ENCODE measurements at regions not wholly inside any gene's neighbourhood (a gene's known extent, or its start where the extent isn't known, plus 50 kb on each side); places are given as distances from the start of the nearest gene placed in this dataset.

GRCh38 chr16:87100306-87101058, 216.7 kb downstream of the C16orf95 start:
- H3K36me3 Mint-ChIP-seq (ENCODE audit: low read depth) = no peaks in the 10 kb centered on the region
- no peak overlapping the region for H3K4me3 Mint-ChIP-seq
- H3K27ac Mint-ChIP-seq = no peak overlapping the region
- no peaks in the 10 kb centered on the region for H3K4me1 Mint-ChIP-seq
- peaks cover 6% of the 10 kb centered on the region for H3K9me3 Mint-ChIP-seq
- CTCF ChIA-PET = no interaction called here
- POLR2A ChIA-PET = no interaction called here
- TF ChIP-seq CTCF (IDR thresholded peaks at IDR 0.05) = no peak
- ATAC-seq (ENCODE audit: low read depth) (no peak), DNase-seq (no peak)
- intact Hi-C loops (cut with micrococcal nuclease) = no loop called here
- peaks cover 8% of the 10 kb centered on the region for H3K27me3 Mint-ChIP-seq

DNA sequence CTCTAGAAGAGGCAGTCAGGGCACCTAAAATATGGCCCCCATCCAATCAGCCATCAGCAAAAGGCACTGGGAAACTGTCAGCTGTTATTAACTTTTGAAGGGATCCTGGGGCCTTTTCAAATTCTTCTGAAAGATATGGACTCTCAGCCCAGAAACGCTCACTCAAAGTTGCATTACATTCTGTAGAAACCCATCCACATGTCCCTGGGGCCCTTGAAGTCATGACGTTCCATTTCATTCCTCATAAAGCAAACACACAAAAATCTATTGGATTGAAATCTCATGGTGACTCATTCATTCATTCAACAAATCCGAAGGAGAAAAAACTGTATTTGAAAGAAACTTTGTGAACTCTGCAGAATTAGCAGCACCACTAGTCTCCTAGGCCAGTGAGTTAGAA, 215.3 kb downstream of the C16orf95 start:
- no peak for TF ChIP-seq CTCF (IDR thresholded peaks at IDR 0.05)
- ATAC-seq (ENCODE audit: low read depth) (no peak), DNase-seq (no peak)
- ChIA-PET CTCF (no interaction called here), POLR2A (no interaction called here)
- H3K9me3 Mint-ChIP-seq = peaks cover 6% of the 10 kb centered on the region
- H3K4me3 Mint-ChIP-seq = no peak overlapping the region
- no peaks in the 10 kb centered on the region for H3K36me3 Mint-ChIP-seq (ENCODE audit: low read depth)
- H3K27ac Mint-ChIP-seq = no peak overlapping the region
- peaks cover 2% of the 10 kb centered on the region for H3K27me3 Mint-ChIP-seq
- intact Hi-C loops (cut with micrococcal nuclease) = no loop called here
- no peaks in the 10 kb centered on the region for H3K4me1 Mint-ChIP-seq

GRCh38 chr16:87107201-87107600, 210.0 kb downstream of the C16orf95 start:
- ATAC-seq (ENCODE audit: low read depth) (no peak), DNase-seq (no peak)
- no peak for TF ChIP-seq CTCF (IDR thresholded peaks at IDR 0.05)
- intact Hi-C loops (cut with micrococcal nuclease) = no loop called here
- Mint-ChIP-seq H3K4me3 (no peak overlapping the region), H3K27me3 (peaks cover 3% of the 10 kb centered on the region), H3K27ac (no peak overlapping the region), H3K4me1 (no peaks in the 10 kb centered on the region), H3K36me3 (ENCODE audit: low read depth) (no peaks in the 10 kb centered on the region), H3K9me3 (peaks cover 6% of the 10 kb centered on the region)
- POLR2A ChIA-PET = no interaction called here
- CTCF ChIA-PET = no interaction called here

GRCh38 chr16:87108278-87108677, 208.9 kb downstream of the C16orf95 start:
- Mint-ChIP-seq H3K27ac (no peak overlapping the region), H3K4me1 (no peaks in the 10 kb centered on the region), H3K9me3 (peaks cover 6% of the 10 kb centered on the region), H3K36me3 (ENCODE audit: low read depth) (no peaks in the 10 kb centered on the region), H3K27me3 (peaks cover 3% of the 10 kb centered on the region), H3K4me3 (no peak overlapping the region)
- no peak for TF ChIP-seq CTCF (IDR thresholded peaks at IDR 0.05)
- no peak for DNase-seq
- ChIA-PET POLR2A (no interaction called here), CTCF (no interaction called here)
- intact Hi-C loops (cut with micrococcal nuclease) = no loop called here
- ATAC-seq (ENCODE audit: low read depth) = no peak

DNA sequence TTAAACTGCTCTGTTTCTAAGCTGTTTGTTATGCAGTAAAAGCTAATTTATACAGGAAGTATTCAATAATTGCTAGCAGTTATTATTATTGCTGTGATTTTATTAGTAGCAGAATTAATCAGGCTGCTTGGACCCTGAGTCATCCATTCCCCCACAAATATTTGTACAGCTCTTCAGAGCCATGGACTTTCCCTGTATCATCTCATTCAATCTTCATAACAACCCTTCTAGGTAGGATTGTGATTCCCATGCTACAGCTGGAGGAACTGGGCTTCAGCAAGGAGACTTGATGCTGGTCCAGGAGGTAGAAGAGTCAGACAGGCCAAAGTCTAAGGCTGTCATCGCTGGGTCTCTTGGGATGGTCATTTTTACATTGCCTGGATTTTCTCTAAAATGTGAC, 208.3 kb downstream of the C16orf95 start:
- intact Hi-C loops (cut with micrococcal nuclease) = no loop called here
- H3K9me3 Mint-ChIP-seq = peaks cover 2% of the 10 kb centered on the region
- ChIA-PET POLR2A (no interaction called here), CTCF (no interaction called here)
- no peak for TF ChIP-seq CTCF (IDR thresholded peaks at IDR 0.05)
- DNase-seq = no peak
- no peak for ATAC-seq (ENCODE audit: low read depth)
- H3K4me3 Mint-ChIP-seq = no peak overlapping the region
- peaks cover 3% of the 10 kb centered on the region for H3K27me3 Mint-ChIP-seq
- no peaks in the 10 kb centered on the region for H3K4me1 Mint-ChIP-seq
- H3K27ac Mint-ChIP-seq = no peak overlapping the region
- no peaks in the 10 kb centered on the region for H3K36me3 Mint-ChIP-seq (ENCODE audit: low read depth)

Data from activated B cell treated with CpG ODN at 0.5 μM for 24 hours (primary cell).